PFSK-1 (cell line): ENCODE measurements at regions not wholly inside any gene's neighbourhood (a gene's known extent, or its start where the extent isn't known, plus 50 kb on each side); places are given as distances from the start of the nearest gene placed in this dataset.

Source experiments
- FOXP2 ChIP-seq: optimal IDR thresholded peaks from 2 replicates; pipeline ENCODE3; 2011; ENCODE audit warnings: borderline replicate concordance, control low read depth, inconsistent platforms; ENCODE audit not compliant: insufficient read depth; ENCODE audit errors: extremely low read length, extremely low read depth
- POLR2AphosphoS5 ChIP-seq: IDR thresholded peaks from 2 replicates; pipeline ENCODE4 v1.6.1; 2012; ENCODE audit warnings: low read depth, mild to moderate bottlenecking, control low read depth, low read length, moderate library complexity
- SIN3A ChIP-seq: IDR thresholded peaks from 2 replicates; pipeline ENCODE4 v1.6.1; 2012; ENCODE audit warnings: mild to moderate bottlenecking, low read length, moderate library complexity, borderline replicate concordance; ENCODE audit not compliant: insufficient read depth

DNA sequence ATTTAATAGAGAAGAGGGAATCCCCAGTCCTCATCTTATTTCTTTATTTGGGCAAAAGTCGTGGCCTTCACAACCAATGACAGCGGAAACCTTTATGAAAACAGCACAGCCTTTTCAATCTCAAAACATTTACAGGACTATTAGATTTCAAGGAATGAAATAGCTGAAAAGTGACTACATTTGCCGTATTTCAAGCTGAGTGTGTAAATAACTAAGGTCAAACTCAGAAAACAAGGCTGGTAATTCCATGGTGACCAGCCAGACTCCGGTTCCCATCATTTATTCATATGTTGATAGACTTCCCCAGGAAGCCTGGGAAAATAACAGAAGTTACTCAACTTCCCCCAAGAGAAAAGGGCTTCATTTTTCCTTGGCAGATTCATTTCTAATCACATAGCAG lies 457.3 kb upstream of the NFE2L3 start:
- TF ChIP-seq POLR2AphosphoS5 (no peak), SIN3A (no peak), FOXP2 (no peak)
